WI38 (cell line): ENCODE measurements at regions not wholly inside any gene's neighbourhood (a gene's known extent, or its start where the extent isn't known, plus 50 kb on each side); places are given as distances from the start of the nearest gene placed in this dataset.

Experiments
- H3K4me3 ChIP-seq: 2 replicates; pipeline ENCODE4 v1.5.1; 2011; ENCODE audit warnings: low read depth, mild to moderate bottlenecking, control low read depth, low read length
- TF ChIP-seq, protein P1 (sequence below): IDR thresholded peaks from 2 replicates; pipeline ENCODE4 v1.5.1; 2012; ENCODE audit warnings: low read depth, mild to moderate bottlenecking, control low read depth, low read length

- TF ChIP-seq, protein P1, sequence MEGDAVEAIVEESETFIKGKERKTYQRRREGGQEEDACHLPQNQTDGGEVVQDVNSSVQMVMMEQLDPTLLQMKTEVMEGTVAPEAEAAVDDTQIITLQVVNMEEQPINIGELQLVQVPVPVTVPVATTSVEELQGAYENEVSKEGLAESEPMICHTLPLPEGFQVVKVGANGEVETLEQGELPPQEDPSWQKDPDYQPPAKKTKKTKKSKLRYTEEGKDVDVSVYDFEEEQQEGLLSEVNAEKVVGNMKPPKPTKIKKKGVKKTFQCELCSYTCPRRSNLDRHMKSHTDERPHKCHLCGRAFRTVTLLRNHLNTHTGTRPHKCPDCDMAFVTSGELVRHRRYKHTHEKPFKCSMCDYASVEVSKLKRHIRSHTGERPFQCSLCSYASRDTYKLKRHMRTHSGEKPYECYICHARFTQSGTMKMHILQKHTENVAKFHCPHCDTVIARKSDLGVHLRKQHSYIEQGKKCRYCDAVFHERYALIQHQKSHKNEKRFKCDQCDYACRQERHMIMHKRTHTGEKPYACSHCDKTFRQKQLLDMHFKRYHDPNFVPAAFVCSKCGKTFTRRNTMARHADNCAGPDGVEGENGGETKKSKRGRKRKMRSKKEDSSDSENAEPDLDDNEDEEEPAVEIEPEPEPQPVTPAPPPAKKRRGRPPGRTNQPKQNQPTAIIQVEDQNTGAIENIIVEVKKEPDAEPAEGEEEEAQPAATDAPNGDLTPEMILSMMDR, result no peak
- no peak overlapping the region for H3K4me3 ChIP-seq
These were observed 94.4 kb downstream of the OTOR start for GRCh38 chr20:16842486-16843120.

DNA sequence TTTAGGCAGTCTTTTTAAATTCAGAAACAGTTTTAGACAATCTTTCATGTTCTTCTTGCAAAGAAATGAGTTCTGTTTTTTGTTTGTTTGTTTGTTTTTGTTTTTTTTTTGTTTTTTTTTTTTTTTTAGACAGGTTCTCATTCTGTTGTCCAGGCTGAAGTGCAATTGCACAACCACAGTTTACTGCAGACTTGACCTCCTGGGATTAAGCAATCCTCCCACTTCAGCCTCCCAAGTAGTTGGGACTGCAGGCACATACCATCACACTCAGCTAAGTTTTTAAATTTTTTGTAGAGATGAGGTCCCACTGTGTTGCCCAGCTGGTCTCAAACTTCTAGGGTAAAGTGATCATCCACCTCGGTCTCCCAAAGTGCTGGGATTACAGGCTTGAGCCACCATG, 96.2 kb downstream of the OTOR start:
- H3K4me3 ChIP-seq, result no peak overlapping the region
- TF ChIP-seq, protein P1, result no peak

- TF ChIP-seq, protein P1, result no peak
- no peak overlapping the region for H3K4me3 ChIP-seq
These were observed 97.8 kb downstream of the OTOR start for GRCh38 chr20:16846006-16846405.

DNA sequence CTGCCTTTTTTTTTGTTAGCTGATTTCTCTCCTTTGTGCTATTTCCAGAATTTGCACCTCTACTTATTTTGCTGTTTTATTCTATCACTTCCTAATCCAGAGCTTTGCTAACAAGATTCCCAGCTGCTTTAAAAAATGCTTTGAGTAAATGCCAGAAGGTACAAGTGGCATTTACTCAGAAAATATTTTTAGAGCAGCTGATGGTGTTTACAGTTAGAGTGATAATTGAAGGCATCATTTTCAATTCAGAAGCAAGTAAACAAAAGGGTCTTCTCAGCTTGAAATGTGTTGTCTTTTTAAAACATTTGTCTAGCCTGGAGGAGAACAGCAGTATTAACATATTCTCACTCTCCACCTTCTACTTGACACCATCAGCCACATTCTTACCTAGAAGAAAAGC, 99.9 kb downstream of the OTOR start:
- no peak overlapping the region for H3K4me3 ChIP-seq

DNA sequence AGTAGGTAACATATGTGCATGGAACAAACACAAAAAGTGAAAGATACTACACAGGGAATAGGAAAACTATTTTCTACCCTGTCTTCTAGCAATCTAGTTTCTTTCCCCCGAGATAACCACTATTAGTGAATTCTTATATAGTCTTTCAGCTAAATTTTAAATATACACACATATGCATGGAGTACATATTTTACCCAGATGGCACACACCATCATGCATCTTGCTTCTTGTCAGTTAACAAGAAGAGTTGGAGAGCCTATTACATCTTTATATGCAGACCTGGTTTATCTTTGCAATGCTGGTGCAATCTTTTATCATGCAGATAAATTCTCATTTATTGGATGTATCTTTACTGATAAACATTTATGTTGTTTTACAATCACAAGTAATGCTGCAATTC, 100.4 kb downstream of the OTOR start:
- TF ChIP-seq, protein P1, result no peak

More for the DNA sequence above, 99.9 kb downstream of the OTOR start:
- TF ChIP-seq, protein P1, result no peak

GRCh38 chr20:16860914-16861313, 112.8 kb downstream of the OTOR start:
- TF ChIP-seq, protein P1, result no peak

More for the DNA sequence above, 100.4 kb downstream of the OTOR start:
- H3K4me3 ChIP-seq, result no peak overlapping the region

GRCh38 chr20:16861708-16862107, 113.5 kb downstream of the OTOR start:
- H3K4me3 ChIP-seq, result no peak overlapping the region
- TF ChIP-seq, protein P1, result no peak

More at GRCh38 chr20:16860914-16861313, 112.8 kb downstream of the OTOR start:
- H3K4me3 ChIP-seq, result no peak overlapping the region
